ENCODE measurements at regions not wholly inside any gene's neighbourhood (a gene's known extent, or its start where the extent isn't known, plus 50 kb on each side); places are given as distances from the start of the nearest gene placed in this dataset.

- DNase-seq (ENCODE audit: low spot score): no peak
- Mint-ChIP-seq H3K4me1 (no peaks in the 10 kb centered on the region), H3K27me3 (ENCODE audit: insufficient read depth, low read depth) (no peaks in the 10 kb centered on the region), H3K9me3 (no peaks in the 10 kb centered on the region), H3K27ac (no peak overlapping the region), H3K4me3 (no peak overlapping the region), H3K36me3 (no peaks in the 10 kb centered on the region)
- no peak for TF ChIP-seq EZH2phosphoT487 (IDR thresholded peaks at IDR 0.05)
- TF ChIP-seq EZH2 (IDR thresholded peaks at IDR 0.05): no peak
- no peak for TF ChIP-seq CTCF (IDR thresholded peaks at IDR 0.05)
- Histone ChIP-seq H2AFZ (replicated peaks) (no peak overlapping the region), H3K4me3 (no peak overlapping the region), H3K4me1 (no peaks in the 10 kb centered on the region), H3K36me3 (no peaks in the 10 kb centered on the region), H4K20me1 (ENCODE audit: low read depth) (no peaks in the 10 kb centered on the region), H3K27me3 (no peaks in the 10 kb centered on the region), H3K4me2 (no peak overlapping the region), H3F3A (ENCODE audit: low read depth) (no peaks in the 10 kb centered on the region), H3K79me2 (ENCODE audit: low read depth) (no peaks in the 10 kb centered on the region), H3K9ac (no peak overlapping the region), H3K9me3 (ENCODE audit: low read depth) (no peaks in the 10 kb centered on the region), H3K27ac (no peak overlapping the region)
Observed at GRCh38 chr10:9443758-9444157, 1389.3 kb downstream of the GATA3 start.

- DNase-seq (ENCODE audit: low spot score): no peak
- Histone ChIP-seq H3K9me3 (ENCODE audit: low read depth) (peaks cover 5% of the 10 kb centered on the region), H2AFZ (replicated peaks) (no peak overlapping the region), H3K36me3 (no peaks in the 10 kb centered on the region), H3K4me1 (no peaks in the 10 kb centered on the region), H3K4me3 (no peak overlapping the region), H3F3A (ENCODE audit: low read depth) (no peaks in the 10 kb centered on the region), H3K27ac (no peak overlapping the region), H3K4me2 (no peak overlapping the region), H4K20me1 (ENCODE audit: low read depth) (no peaks in the 10 kb centered on the region), H3K79me2 (ENCODE audit: low read depth) (no peaks in the 10 kb centered on the region), H3K27me3 (no peaks in the 10 kb centered on the region), H3K9ac (no peak overlapping the region)
- Mint-ChIP-seq H3K9me3 (peaks cover 5% of the 10 kb centered on the region), H3K4me1 (no peaks in the 10 kb centered on the region), H3K27me3 (ENCODE audit: insufficient read depth, low read depth) (no peaks in the 10 kb centered on the region), H3K27ac (no peak overlapping the region), H3K36me3 (no peaks in the 10 kb centered on the region), H3K4me3 (no peak overlapping the region)
- TF ChIP-seq EZH2phosphoT487 (IDR thresholded peaks at IDR 0.05) (no peak), EZH2 (IDR thresholded peaks at IDR 0.05) (no peak), CTCF (IDR thresholded peaks at IDR 0.05) (no peak)
Observed at GRCh38 chr10:9449530-9449929, 1395.0 kb downstream of the GATA3 start.

GRCh38 chr10:9450801-9451200 lies 1396.3 kb downstream of the GATA3 start:
- Histone ChIP-seq H3K4me1 (no peaks in the 10 kb centered on the region), H3K9me3 (ENCODE audit: low read depth) (peaks cover 5% of the 10 kb centered on the region)
- no peak overlapping the region for H3K4me3 Mint-ChIP-seq

More at GRCh38 chr10:9450801-9451200, 1396.3 kb downstream of the GATA3 start:
- H3K27me3 ChIP-seq: no peaks in the 10 kb centered on the region
- no peaks in the 10 kb centered on the region for H3K36me3 Mint-ChIP-seq
- peaks cover 5% of the 10 kb centered on the region for H3K9me3 Mint-ChIP-seq
- no peak for TF ChIP-seq EZH2phosphoT487 (IDR thresholded peaks at IDR 0.05)
- TF ChIP-seq CTCF (IDR thresholded peaks at IDR 0.05): no peak
- TF ChIP-seq EZH2 (IDR thresholded peaks at IDR 0.05): no peak
- no peak overlapping the region for H2AFZ ChIP-seq (replicated peaks)
- no peak for DNase-seq (ENCODE audit: low spot score)
- no peaks in the 10 kb centered on the region for H3K27me3 Mint-ChIP-seq (ENCODE audit: insufficient read depth, low read depth)
- no peaks in the 10 kb centered on the region for H3K36me3 ChIP-seq
- H3K27ac Mint-ChIP-seq: no peak overlapping the region
- no peak overlapping the region for H3K27ac ChIP-seq
- no peaks in the 10 kb centered on the region for H4K20me1 ChIP-seq (ENCODE audit: low read depth)
- no peak overlapping the region for H3K4me3 ChIP-seq
- no peak overlapping the region for H3K4me2 ChIP-seq
- H3K9ac ChIP-seq: no peak overlapping the region
- no peaks in the 10 kb centered on the region for H3K4me1 Mint-ChIP-seq
- no peaks in the 10 kb centered on the region for H3K79me2 ChIP-seq (ENCODE audit: low read depth)
- H3F3A ChIP-seq (ENCODE audit: low read depth): no peaks in the 10 kb centered on the region

All from neural progenitor cell (in vitro differentiated cells).